Uterus (tissue), 3 donors: ENCODE measurements at regions not wholly inside any gene's neighbourhood (a gene's known extent, or its start where the extent isn't known, plus 50 kb on each side); places are given as distances from the start of the nearest gene placed in this dataset.

Source experiments
- DNase-seq, 2 donors: peaks; one replicate each; pipeline ENCODE4 v3.0.0-alpha.2; 2019 to 2020
- H3K27ac ChIP-seq, 2 donors: fragments of 200-600 bp; sonication (generic); 1 replicate in 1 of 2; 2 replicates in 1 of 2; pipeline ENCODE4 v1.5.1; 2016 to 2018
- H3K27me3 ChIP-seq, 2 donors: fragments of 200-600 bp; sonication (generic); one replicate each; pipeline ENCODE4 v1.5.1; 2018 to 2019; ENCODE audit warnings: control low read depth in 1 of 2
- H3K36me3 ChIP-seq, 2 donors: fragments of 200-600 bp; sonication (generic); one replicate each; pipeline ENCODE4 v1.5.1; 2019; ENCODE audit warnings: control low read depth in 1 of 2
- H3K4me1 ChIP-seq, 2 donors: fragments of 200-600 bp; sonication (generic); one replicate each; pipeline ENCODE4 v1.5.1; 2018 to 2019; ENCODE audit warnings: control low read depth in 1 of 2
- H3K4me3 ChIP-seq, 2 donors: fragments of 200-600 bp; sonication (generic); 1 replicate in 1 of 2; 2 replicates in 1 of 2; pipeline ENCODE4 v1.5.1; 2018 to 2019; ENCODE audit warnings: mild to moderate bottlenecking in 1 of 2
- H3K9me3 ChIP-seq, 2 donors: fragments of 200-600 bp; sonication (generic); one replicate each; pipeline ENCODE4 v1.5.1; 2019; ENCODE audit warnings: control low read depth in 1 of 2
- CTCF ChIP-seq, 4 experiments: fragments of 200-600 bp in 2 of 4; fragments of 450-650 bp in 2 of 4; sonication (generic) in 2 of 4; IDR thresholded peaks; one replicate each; pipeline ENCODE4 v1.5.1; 2016 to 2019; ENCODE audit warnings: antibody characterized with exemption in 4 of 4, mild to moderate bottlenecking in 2 of 4, moderate library complexity in 1 of 4
- POLR2A ChIP-seq, 2 donors: fragments of 450-650 bp; IDR thresholded peaks; one replicate each; pipeline ENCODE4 v1.6.1; 2016; ENCODE audit warnings: antibody characterized with exemption in 2 of 2, mild to moderate bottlenecking in 1 of 2, moderate library complexity in 1 of 2
- intact Hi-C: fragments of 100-400 bp; cut with DNase I; formaldehyde crosslinking; loops from one replicate; pipeline ENCODE4 v1.15.1; 2023; ENCODE audit warnings: low total_unique reads
- donor health status: DM: yes; HTN: yes; CAD: no.

- Histone ChIP-seq H3K4me3 (no peak overlapping the region), H3K27me3 (no peaks in the 10 kb centered on the region), H3K27ac (no peak overlapping the region), H3K9me3 (peaks cover 0 to 6% of the 10 kb centered on the region in 2 donors), H3K36me3 (no peaks in the 10 kb centered on the region), H3K4me1 (no peaks in the 10 kb centered on the region)
- TF ChIP-seq CTCF (IDR thresholded peaks at IDR 0.05): no peak
- no peak for TF ChIP-seq POLR2A (IDR thresholded peaks at IDR 0.05)
- intact Hi-C loops: no loop called here
- no peak for DNase-seq
These were observed 253.8 kb upstream of the PLXNA2 start for GRCh38 chr1:208497866-208498541.

GRCh38 chr1:208499026-208499425, 254.8 kb upstream of the PLXNA2 start:
- no peaks in the 10 kb centered on the region for H3K36me3 ChIP-seq
- peaks cover 0 to 6% of the 10 kb centered on the region in 2 donors for H3K9me3 ChIP-seq
- intact Hi-C loops: no loop called here
- no peak overlapping the region for H3K27ac ChIP-seq
- no peaks in the 10 kb centered on the region for H3K27me3 ChIP-seq
- H3K4me1 ChIP-seq: no peaks in the 10 kb centered on the region
- DNase-seq: no peak
- H3K4me3 ChIP-seq: no peak overlapping the region
- TF ChIP-seq CTCF (IDR thresholded peaks at IDR 0.05): no peak
- TF ChIP-seq POLR2A (IDR thresholded peaks at IDR 0.05): no peak

- DNase-seq: no peak
- Histone ChIP-seq H3K27me3 (no peaks in the 10 kb centered on the region), H3K4me1 (no peaks in the 10 kb centered on the region), H3K27ac (no peak overlapping the region), H3K4me3 (no peak overlapping the region), H3K36me3 (no peaks in the 10 kb centered on the region), H3K9me3 (peaks cover 0 to 6% of the 10 kb centered on the region in 2 donors)
- intact Hi-C loops: no loop called here
- TF ChIP-seq POLR2A (IDR thresholded peaks at IDR 0.05) (no peak), CTCF (IDR thresholded peaks at IDR 0.05) (no peak)
These were observed 255.4 kb upstream of the PLXNA2 start for GRCh38 chr1:208499601-208500000.

- H3K4me3 ChIP-seq: no peak overlapping the region
- no peak for DNase-seq
- no peaks in the 10 kb centered on the region for H3K4me1 ChIP-seq
- TF ChIP-seq POLR2A (IDR thresholded peaks at IDR 0.05) (no peak), CTCF (IDR thresholded peaks at IDR 0.05) (no peak)
- peaks cover 0 to 1% of the 10 kb centered on the region in 2 donors for H3K9me3 ChIP-seq
- no peaks in the 10 kb centered on the region for H3K36me3 ChIP-seq
- intact Hi-C loops: no loop called here
- no peak overlapping the region for H3K27ac ChIP-seq
- no peaks in the 10 kb centered on the region for H3K27me3 ChIP-seq
These were observed 256.2 kb upstream of the PLXNA2 start for GRCh38 chr1:208500375-208500774.

- no peaks in the 10 kb centered on the region for H3K9me3 ChIP-seq
- H3K27me3 ChIP-seq: no peaks in the 10 kb centered on the region
- no peak for DNase-seq
- H3K27ac ChIP-seq: no peak overlapping the region
- H3K4me1 ChIP-seq: no peaks in the 10 kb centered on the region
- intact Hi-C loops: no loop called here
- no peaks in the 10 kb centered on the region for H3K36me3 ChIP-seq
- H3K4me3 ChIP-seq: no peak overlapping the region
- TF ChIP-seq CTCF (IDR thresholded peaks at IDR 0.05) (no peak), POLR2A (IDR thresholded peaks at IDR 0.05) (no peak)
These were observed 257.4 kb upstream of the PLXNA2 start for GRCh38 chr1:208501542-208501941.
